OCI-LY1 (cell line): ENCODE measurements at regions not wholly inside any gene's neighbourhood (a gene's known extent, or its start where the extent isn't known, plus 50 kb on each side); places are given as distances from the start of the nearest gene placed in this dataset.

Experiments used
- H2AFZ ChIP-seq: fragments of 200-600 bp; sonication (generic), shearing (Covaris generic); 2 replicates; pipeline ENCODE4 v1.6.0; 2014; ENCODE audit warnings: antibody characterized with exemption, mild to moderate bottlenecking, low read length
- H3F3A ChIP-seq: fragments of 200-600 bp; sonication (generic), shearing (Covaris generic); 2 replicates; pipeline ENCODE4 v1.6.0; 2014; ENCODE audit warnings: mild to moderate bottlenecking, antibody characterized with exemption, low read length, moderate library complexity; ENCODE audit not compliant: insufficient read depth
- H3K27ac ChIP-seq: fragments of 200-600 bp; sonication (generic); 2 replicates; pipeline ENCODE4 v1.5.1; 2014; ENCODE audit warnings: low read length, mixed run types, mild to moderate bottlenecking, low read depth; ENCODE audit not compliant: poor library complexity, severe bottlenecking
- H3K27me3 ChIP-seq: fragments of 200-600 bp; sonication (generic); 2 replicates; pipeline ENCODE4 v1.6.0; 2014; ENCODE audit warnings: antibody characterized with exemption, mild to moderate bottlenecking, low read length, moderate library complexity; ENCODE audit not compliant: insufficient read depth
- H3K36me3 ChIP-seq: fragments of 200-600 bp; sonication (generic); 2 replicates; pipeline ENCODE4 v1.6.1; 2014; ENCODE audit warnings: mild to moderate bottlenecking, antibody characterized with exemption, low read length, moderate library complexity, mixed read lengths; ENCODE audit not compliant: insufficient read depth
- H3K4me1 ChIP-seq: fragments of 200-600 bp; sonication (generic); 2 replicates; pipeline ENCODE4 v1.5.1; 2014; ENCODE audit warnings: mild to moderate bottlenecking, low read length, moderate library complexity; ENCODE audit not compliant: insufficient read depth, severe bottlenecking
- H3K4me2 ChIP-seq: fragments of 200-600 bp; sonication (generic), shearing (Covaris generic); 2 replicates; pipeline ENCODE4 v1.6.1; 2014; ENCODE audit warnings: low read length
- H3K4me3 ChIP-seq: fragments of 200-600 bp; sonication (generic); 2 replicates; pipeline ENCODE4 v1.5.1; 2014; ENCODE audit warnings: low read length, low read depth, mild to moderate bottlenecking, mixed read lengths; ENCODE audit not compliant: poor library complexity, severe bottlenecking
- H3K79me2 ChIP-seq: fragments of 200-600 bp; shearing (Covaris generic); 2 replicates; pipeline ENCODE4 v1.6.1; 2016; ENCODE audit warnings: mixed run types, low read length, mixed read lengths; ENCODE audit not compliant: insufficient read depth
- H3K9ac ChIP-seq: fragments of 200-600 bp; sonication (generic), shearing (Covaris generic); 2 replicates; pipeline ENCODE4 v1.6.1; 2014; ENCODE audit warnings: mild to moderate bottlenecking, low read length, mixed read lengths
- H3K9me2 ChIP-seq: fragments of 200-600 bp; sonication (generic), shearing (Covaris generic); 2 replicates; pipeline ENCODE4 v1.6.1; 2014; ENCODE audit warnings: low read depth, mild to moderate bottlenecking, low read length, mixed read lengths
- H3K9me3 ChIP-seq: fragments of 200-600 bp; shearing (Covaris generic); 2 replicates; pipeline ENCODE4 v1.6.1; 2014; ENCODE audit warnings: low read length, mixed read lengths
- H4K20me1 ChIP-seq: fragments of 200-600 bp; sonication (generic), shearing (Covaris generic); 2 replicates; pipeline ENCODE4 v1.6.0; 2016; ENCODE audit warnings: mild to moderate bottlenecking, low read length; ENCODE audit not compliant: insufficient read depth
- EZH2 ChIP-seq: fragments of 200-600 bp; sonication (generic), shearing (Covaris generic); IDR thresholded peaks from 2 replicates; pipeline ENCODE4 v1.8.0; 2017; ENCODE audit warnings: borderline replicate concordance, mixed run types, mild to moderate bottlenecking, antibody characterized with exemption, low read length, moderate library complexity, mixed read lengths
- TF ChIP-seq, protein P1 (sequence below): fragments of 200-600 bp; sonication (generic), shearing (Covaris generic); IDR thresholded peaks from 2 replicates; pipeline ENCODE4 v1.5.1; 2017; ENCODE audit warnings: mild to moderate bottlenecking, antibody characterized with exemption, low read length, moderate library complexity, mixed read lengths

DNA sequence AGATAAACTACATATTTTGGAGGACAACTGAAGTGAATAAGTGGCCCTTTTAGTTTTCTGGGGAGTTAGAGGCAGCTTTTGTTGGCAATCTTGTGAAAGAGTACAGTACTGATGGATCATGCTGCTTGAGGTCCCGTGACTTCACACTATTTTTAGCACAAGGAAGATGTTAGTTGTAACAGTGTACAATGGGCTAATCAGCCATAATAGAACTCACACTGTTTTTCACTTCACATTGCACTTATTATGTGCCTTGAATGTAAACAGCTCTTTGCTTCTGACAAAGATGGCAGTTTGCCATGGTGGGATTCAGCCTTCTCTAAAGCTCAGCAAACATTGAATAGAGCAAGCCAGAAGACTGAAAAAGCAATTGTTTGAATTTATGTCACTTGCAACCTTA lies 176.7 kb upstream of the ZNF608 start:
- peak overlapping the region; percentile 81 for H3K4me2 ChIP-seq

GRCh38 chr5:124924729-124925128 lies 178.3 kb upstream of the ZNF608 start:
- no peaks in the 10 kb centered on the region for H3K9me2 ChIP-seq
- H3F3A ChIP-seq: no peaks in the 10 kb centered on the region
- no peak overlapping the region for H3K4me2 ChIP-seq
- H3K4me1 ChIP-seq: peaks cover 48% of the 10 kb centered on the region
- H2AFZ ChIP-seq: no peak overlapping the region
- no peaks in the 10 kb centered on the region for H3K79me2 ChIP-seq
- no peak overlapping the region for H3K4me3 ChIP-seq
- H4K20me1 ChIP-seq: no peaks in the 10 kb centered on the region
- no peaks in the 10 kb centered on the region for H3K27me3 ChIP-seq
- H3K27ac ChIP-seq: peak overlapping the region; percentile 4
- TF ChIP-seq, protein P1, sequence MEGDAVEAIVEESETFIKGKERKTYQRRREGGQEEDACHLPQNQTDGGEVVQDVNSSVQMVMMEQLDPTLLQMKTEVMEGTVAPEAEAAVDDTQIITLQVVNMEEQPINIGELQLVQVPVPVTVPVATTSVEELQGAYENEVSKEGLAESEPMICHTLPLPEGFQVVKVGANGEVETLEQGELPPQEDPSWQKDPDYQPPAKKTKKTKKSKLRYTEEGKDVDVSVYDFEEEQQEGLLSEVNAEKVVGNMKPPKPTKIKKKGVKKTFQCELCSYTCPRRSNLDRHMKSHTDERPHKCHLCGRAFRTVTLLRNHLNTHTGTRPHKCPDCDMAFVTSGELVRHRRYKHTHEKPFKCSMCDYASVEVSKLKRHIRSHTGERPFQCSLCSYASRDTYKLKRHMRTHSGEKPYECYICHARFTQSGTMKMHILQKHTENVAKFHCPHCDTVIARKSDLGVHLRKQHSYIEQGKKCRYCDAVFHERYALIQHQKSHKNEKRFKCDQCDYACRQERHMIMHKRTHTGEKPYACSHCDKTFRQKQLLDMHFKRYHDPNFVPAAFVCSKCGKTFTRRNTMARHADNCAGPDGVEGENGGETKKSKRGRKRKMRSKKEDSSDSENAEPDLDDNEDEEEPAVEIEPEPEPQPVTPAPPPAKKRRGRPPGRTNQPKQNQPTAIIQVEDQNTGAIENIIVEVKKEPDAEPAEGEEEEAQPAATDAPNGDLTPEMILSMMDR: no peak
- no peak for TF ChIP-seq EZH2
- no peaks in the 10 kb centered on the region for H3K36me3 ChIP-seq
- H3K9ac ChIP-seq: no peak overlapping the region
- no peaks in the 10 kb centered on the region for H3K9me3 ChIP-seq

More for the DNA sequence above, 176.7 kb upstream of the ZNF608 start:
- no peaks in the 10 kb centered on the region for H3K79me2 ChIP-seq
- no peaks in the 10 kb centered on the region for H3F3A ChIP-seq
- TF ChIP-seq, protein P1: no peak
- TF ChIP-seq EZH2: no peak
- no peaks in the 10 kb centered on the region for H3K27me3 ChIP-seq
- peak overlapping the region; percentile 41 for H3K4me3 ChIP-seq
- H3K27ac ChIP-seq: peak overlapping the region; percentile 96
- H3K9me2 ChIP-seq: no peaks in the 10 kb centered on the region
- H4K20me1 ChIP-seq: no peaks in the 10 kb centered on the region
- no peaks in the 10 kb centered on the region for H3K9me3 ChIP-seq
- no peaks in the 10 kb centered on the region for H3K36me3 ChIP-seq
- H2AFZ ChIP-seq: no peak overlapping the region
- H3K9ac ChIP-seq: peak overlapping the region; percentile 63
- peaks cover 64% of the 10 kb centered on the region for H3K4me1 ChIP-seq

DNA sequence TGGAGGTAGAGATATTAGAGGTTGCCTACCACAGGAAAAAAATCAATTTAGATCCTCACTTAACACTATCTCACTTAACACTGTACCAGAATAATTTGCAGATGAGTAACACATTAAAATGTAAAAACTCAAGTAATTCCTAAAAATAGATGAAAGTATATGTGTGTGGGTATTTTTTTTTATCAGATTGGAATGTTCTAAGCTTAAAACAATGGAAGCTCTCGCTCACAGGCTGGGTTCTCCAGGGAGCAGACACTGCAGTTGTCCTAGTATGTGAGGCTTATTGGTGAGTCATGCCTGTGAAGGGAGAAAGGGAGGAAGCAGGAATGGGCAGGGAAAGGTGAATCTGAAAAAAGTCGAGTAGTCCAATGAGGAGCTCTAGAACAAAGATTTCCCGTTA lies 181.3 kb upstream of the ZNF608 start:
- no peaks in the 10 kb centered on the region for H3K9me3 ChIP-seq
- H3K79me2 ChIP-seq: no peaks in the 10 kb centered on the region
- H3K36me3 ChIP-seq: no peaks in the 10 kb centered on the region
- H3K9ac ChIP-seq: no peak overlapping the region
- no peak overlapping the region for H3K4me3 ChIP-seq
- TF ChIP-seq, protein P1: no peak
- no peak for TF ChIP-seq EZH2
- H3K27ac ChIP-seq: peak overlapping the region; percentile 0
- H4K20me1 ChIP-seq: no peaks in the 10 kb centered on the region
- H3K4me1 ChIP-seq: peaks cover 18% of the 10 kb centered on the region
- no peak overlapping the region for H2AFZ ChIP-seq
- no peaks in the 10 kb centered on the region for H3K9me2 ChIP-seq
- no peaks in the 10 kb centered on the region for H3K27me3 ChIP-seq
- H3K4me2 ChIP-seq: no peak overlapping the region
- no peaks in the 10 kb centered on the region for H3F3A ChIP-seq
